ENCODE measurements at regions not wholly inside any gene's neighbourhood (a gene's known extent, or its start where the extent isn't known, plus 50 kb on each side); places are given as distances from the start of the nearest gene placed in this dataset.

DNA sequence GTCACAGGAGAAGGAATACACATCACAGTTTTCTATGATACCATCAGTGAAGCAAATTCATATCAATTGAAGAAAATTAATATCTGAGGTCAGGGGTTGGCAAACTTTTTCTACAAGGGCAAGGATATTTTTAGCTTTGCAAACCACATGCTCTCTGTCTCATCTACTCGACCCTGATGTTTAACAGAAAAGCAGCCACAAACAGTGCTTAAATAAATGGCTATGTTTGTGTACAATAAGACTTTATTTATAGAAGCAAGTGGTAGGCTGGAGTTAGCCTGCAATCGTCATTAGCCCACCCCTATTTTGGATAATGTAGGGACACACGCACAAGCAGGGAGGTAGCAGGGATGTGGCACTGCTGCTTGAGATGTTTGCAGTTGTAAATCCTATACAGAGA, 251.4 kb downstream of the CETN3 start:
- Histone ChIP-seq H3K36me3 (ENCODE audit: control insufficient read depth in 1 of 2, insufficient read depth in 2 of 2, low read length in 2 of 2) (no peaks in the 10 kb centered on the region), H3K27me3 (ENCODE audit: low read depth, low read length) (no peaks in the 10 kb centered on the region), H3K4me1 (ENCODE audit: control insufficient read depth in 1 of 2, insufficient read depth in 2 of 2, low read length in 2 of 2) (no peaks in the 10 kb centered on the region), H3K9me3 (ENCODE audit: control insufficient read depth in 1 of 2, low read length in 2 of 2) (no peaks in the 10 kb centered on the region), H3K4me3 (ENCODE audit: low read depth in 1 of 2, low read length in 2 of 2) (no peak overlapping the region), H3K27ac (ENCODE audit: low read length) (no peak overlapping the region)

GRCh38 chr5:90153031-90153430, 256.5 kb downstream of the CETN3 start:
- no peak overlapping the region for H3K4me3 ChIP-seq (ENCODE audit: low read depth in 1 of 2, low read length in 2 of 2)
- H3K27me3 ChIP-seq (ENCODE audit: low read depth, low read length), result no peaks in the 10 kb centered on the region
- H3K27ac ChIP-seq (ENCODE audit: low read length), result no peak overlapping the region

DNA sequence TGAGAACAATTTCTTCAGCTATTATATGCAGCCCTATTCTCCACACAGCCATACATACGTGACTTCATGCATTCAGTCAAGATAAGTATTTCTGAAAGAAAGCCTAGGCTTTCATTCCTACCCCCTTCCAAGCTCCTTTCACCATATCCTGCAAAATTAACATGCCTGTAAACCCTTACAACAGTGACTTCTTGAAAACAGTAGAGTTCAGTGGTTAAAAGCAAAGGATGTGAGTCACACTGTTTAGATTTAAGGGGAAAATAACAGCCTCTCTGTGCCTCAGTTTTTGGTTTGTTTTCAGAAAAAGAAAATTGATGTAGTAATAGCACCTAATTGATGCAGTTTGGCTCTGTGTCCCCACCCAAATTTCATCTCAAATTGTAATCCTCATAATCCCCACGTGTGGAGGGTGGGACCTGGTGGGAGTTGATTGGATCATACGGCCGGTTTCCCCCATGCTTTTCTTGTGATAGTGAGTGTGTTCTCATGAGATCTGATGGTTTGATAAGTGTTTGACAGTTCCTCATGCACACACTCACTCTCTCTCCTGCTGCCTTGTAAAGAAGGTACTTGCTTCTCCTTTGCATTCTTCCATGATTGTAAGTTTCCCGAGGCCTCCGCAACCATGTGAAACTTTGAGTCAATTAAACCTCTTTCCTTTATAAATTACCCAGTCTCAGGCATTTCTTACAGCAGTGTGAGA, 264.8 kb downstream of the CETN3 start:
- no peaks in the 10 kb centered on the region for H3K9me3 ChIP-seq (ENCODE audit: control insufficient read depth in 1 of 2, low read length in 2 of 2)
- H3K27me3 ChIP-seq (ENCODE audit: low read depth, low read length), result no peaks in the 10 kb centered on the region
- no peak overlapping the region for H3K27ac ChIP-seq (ENCODE audit: low read length)
- H3K4me3 ChIP-seq (ENCODE audit: low read depth in 1 of 2, low read length in 2 of 2), result no peak overlapping the region
- no peaks in the 10 kb centered on the region for H3K4me1 ChIP-seq (ENCODE audit: control insufficient read depth in 1 of 2, insufficient read depth in 2 of 2, low read length in 2 of 2)
- no peaks in the 10 kb centered on the region for H3K36me3 ChIP-seq (ENCODE audit: control insufficient read depth in 1 of 2, insufficient read depth in 2 of 2, low read length in 2 of 2)

More at GRCh38 chr5:90153031-90153430, 256.5 kb downstream of the CETN3 start:
- no peaks in the 10 kb centered on the region for H3K36me3 ChIP-seq (ENCODE audit: control insufficient read depth in 1 of 2, insufficient read depth in 2 of 2, low read length in 2 of 2)
- H3K9me3 ChIP-seq (ENCODE audit: control insufficient read depth in 1 of 2, low read length in 2 of 2), result no peaks in the 10 kb centered on the region
- H3K4me1 ChIP-seq (ENCODE audit: control insufficient read depth in 1 of 2, insufficient read depth in 2 of 2, low read length in 2 of 2), result no peaks in the 10 kb centered on the region

DNA sequence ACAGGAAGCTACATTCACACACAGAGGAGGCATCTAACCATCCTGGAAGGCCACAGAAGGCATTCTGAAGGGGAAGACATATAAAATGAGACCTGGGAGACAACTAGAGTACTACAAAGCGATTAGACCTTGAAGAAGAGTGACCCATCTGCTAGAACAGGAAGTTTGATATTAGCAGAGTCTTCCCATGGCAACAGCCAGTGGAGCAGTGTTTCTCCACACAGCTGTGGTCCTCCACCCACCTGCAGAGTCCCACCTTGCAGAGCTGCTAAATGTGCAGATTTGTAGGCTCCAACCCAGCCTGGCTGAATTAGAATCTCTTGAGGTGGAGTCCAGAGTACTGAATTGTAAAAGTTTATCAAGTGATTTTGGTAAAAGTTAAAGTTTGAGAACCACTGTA, 267.0 kb downstream of the CETN3 start:
- H3K4me1 ChIP-seq (ENCODE audit: control insufficient read depth in 1 of 2, insufficient read depth in 2 of 2, low read length in 2 of 2), result no peaks in the 10 kb centered on the region
- no peak overlapping the region for H3K4me3 ChIP-seq (ENCODE audit: low read depth in 1 of 2, low read length in 2 of 2)
- H3K36me3 ChIP-seq (ENCODE audit: control insufficient read depth in 1 of 2, insufficient read depth in 2 of 2, low read length in 2 of 2), result no peaks in the 10 kb centered on the region
- no peaks in the 10 kb centered on the region for H3K9me3 ChIP-seq (ENCODE audit: control insufficient read depth in 1 of 2, low read length in 2 of 2)
- no peaks in the 10 kb centered on the region for H3K27me3 ChIP-seq (ENCODE audit: low read depth, low read length)
- no peak overlapping the region for H3K27ac ChIP-seq (ENCODE audit: low read length)

GRCh38 chr5:90141984-90142383, 267.6 kb downstream of the CETN3 start:
- no peak overlapping the region for H3K27ac ChIP-seq (ENCODE audit: low read length)
- no peaks in the 10 kb centered on the region for H3K4me1 ChIP-seq (ENCODE audit: control insufficient read depth in 1 of 2, insufficient read depth in 2 of 2, low read length in 2 of 2)
- H3K4me3 ChIP-seq (ENCODE audit: low read depth in 1 of 2, low read length in 2 of 2), result no peak overlapping the region
- no peaks in the 10 kb centered on the region for H3K9me3 ChIP-seq (ENCODE audit: control insufficient read depth in 1 of 2, low read length in 2 of 2)
- no peaks in the 10 kb centered on the region for H3K27me3 ChIP-seq (ENCODE audit: low read depth, low read length)
- no peaks in the 10 kb centered on the region for H3K36me3 ChIP-seq (ENCODE audit: control insufficient read depth in 1 of 2, insufficient read depth in 2 of 2, low read length in 2 of 2)

DNA sequence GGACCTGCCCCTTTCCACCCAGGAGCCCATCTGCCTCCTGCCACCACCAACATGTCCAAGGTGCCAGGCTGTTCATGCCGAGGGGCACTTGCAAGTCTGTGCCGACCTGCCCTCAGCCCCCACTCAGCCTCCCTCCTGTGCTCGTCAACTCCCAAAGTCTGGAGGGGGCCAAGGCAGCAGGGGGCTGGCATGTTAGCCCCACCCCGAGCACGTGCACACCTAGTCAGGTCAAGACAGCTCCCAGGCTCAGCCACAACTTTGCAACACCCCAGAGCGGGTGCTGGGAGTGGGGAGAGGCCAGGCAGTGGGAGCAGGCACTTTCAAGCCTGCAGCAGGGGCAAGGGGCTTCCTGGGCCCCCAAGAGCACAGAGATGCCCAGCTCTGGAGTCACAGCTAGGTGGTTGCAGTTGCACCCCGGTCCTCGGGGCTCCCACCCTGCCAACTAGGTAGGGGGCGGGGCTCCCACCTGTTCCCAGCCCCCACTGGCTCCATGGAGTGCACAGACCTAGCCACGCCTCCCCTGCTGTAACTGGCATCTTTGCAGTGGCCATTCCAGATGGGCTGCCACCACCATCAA, 272.5 kb downstream of the CETN3 start:
- H3K4me3 ChIP-seq (ENCODE audit: low read depth in 1 of 2, low read length in 2 of 2), result no peak overlapping the region

DNA sequence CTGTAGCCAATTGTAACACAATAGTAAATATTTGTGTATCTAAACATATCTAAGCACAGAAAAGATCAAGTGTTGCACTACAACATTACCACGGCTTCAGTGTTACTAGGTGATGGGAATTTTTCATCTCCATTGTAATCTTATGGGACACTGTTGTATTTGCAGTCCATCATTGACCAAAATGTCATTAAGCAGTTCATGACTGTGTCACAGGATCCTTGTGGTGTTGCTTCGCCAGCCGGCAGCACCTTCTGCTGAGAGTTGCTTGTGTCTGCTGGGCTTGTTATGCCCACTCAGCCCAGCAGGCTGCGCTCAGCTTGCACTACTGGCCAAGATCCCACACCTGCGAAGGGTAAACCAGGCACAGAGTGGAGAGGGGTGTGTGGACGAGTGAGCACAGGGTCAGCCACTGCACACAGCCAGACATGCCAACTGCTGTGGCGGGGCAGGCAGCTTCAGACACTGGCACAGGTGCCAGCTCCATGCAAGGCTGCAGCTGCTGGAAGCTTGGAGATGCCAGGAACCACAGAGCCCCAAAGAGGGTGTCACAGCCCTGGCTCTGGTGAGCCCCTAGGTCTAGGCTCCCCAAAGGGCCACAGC, 273.7 kb downstream of the CETN3 start:
- Histone ChIP-seq H3K27me3 (ENCODE audit: low read depth, low read length) (no peaks in the 10 kb centered on the region), H3K4me1 (ENCODE audit: control insufficient read depth in 1 of 2, insufficient read depth in 2 of 2, low read length in 2 of 2) (no peaks in the 10 kb centered on the region), H3K36me3 (ENCODE audit: control insufficient read depth in 1 of 2, insufficient read depth in 2 of 2, low read length in 2 of 2) (no peaks in the 10 kb centered on the region), H3K4me3 (ENCODE audit: low read depth in 1 of 2, low read length in 2 of 2) (no peak overlapping the region), H3K27ac (ENCODE audit: low read length) (no peak overlapping the region), H3K9me3 (ENCODE audit: control insufficient read depth in 1 of 2, low read length in 2 of 2) (no peaks in the 10 kb centered on the region)

More for the DNA sequence above, 272.5 kb downstream of the CETN3 start:
- Histone ChIP-seq H3K4me1 (ENCODE audit: control insufficient read depth in 1 of 2, insufficient read depth in 2 of 2, low read length in 2 of 2) (no peaks in the 10 kb centered on the region), H3K27me3 (ENCODE audit: low read depth, low read length) (no peaks in the 10 kb centered on the region), H3K27ac (ENCODE audit: low read length) (no peak overlapping the region), H3K36me3 (ENCODE audit: control insufficient read depth in 1 of 2, insufficient read depth in 2 of 2, low read length in 2 of 2) (no peaks in the 10 kb centered on the region), H3K9me3 (ENCODE audit: control insufficient read depth in 1 of 2, low read length in 2 of 2) (no peaks in the 10 kb centered on the region)

DNA sequence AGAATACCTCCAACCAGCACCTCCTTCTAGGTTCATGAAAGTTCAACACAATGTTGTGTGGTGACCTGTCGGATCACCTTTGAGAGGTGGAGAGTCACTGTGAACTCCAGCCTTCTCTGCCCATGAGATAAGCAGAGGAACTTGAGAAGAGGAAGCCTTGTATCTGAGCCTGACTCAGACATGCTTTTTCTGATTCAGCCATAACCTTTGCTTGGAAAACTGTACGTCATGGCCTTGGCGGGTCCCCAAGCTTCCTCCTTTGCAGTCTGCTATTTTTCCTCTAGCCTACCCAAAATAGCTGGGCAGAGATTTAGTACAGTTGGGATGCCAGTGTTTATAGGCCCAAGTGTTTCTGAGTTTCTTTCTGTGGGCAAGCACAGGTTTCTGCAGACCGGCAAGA, 274.7 kb downstream of the CETN3 start:
- peak overlapping the region; percentile 4 for H3K27ac ChIP-seq (ENCODE audit: low read length)
- H3K9me3 ChIP-seq (ENCODE audit: control insufficient read depth in 1 of 2, low read length in 2 of 2), result no peaks in the 10 kb centered on the region
- no peak overlapping the region for H3K4me3 ChIP-seq (ENCODE audit: low read depth in 1 of 2, low read length in 2 of 2)
- H3K36me3 ChIP-seq (ENCODE audit: control insufficient read depth in 1 of 2, insufficient read depth in 2 of 2, low read length in 2 of 2), result no peaks in the 10 kb centered on the region
- H3K4me1 ChIP-seq (ENCODE audit: control insufficient read depth in 1 of 2, insufficient read depth in 2 of 2, low read length in 2 of 2), result no peaks in the 10 kb centered on the region
- H3K27me3 ChIP-seq (ENCODE audit: low read depth, low read length), result no peaks in the 10 kb centered on the region

GRCh38 chr5:90134381-90134780, 275.2 kb downstream of the CETN3 start:
- Histone ChIP-seq H3K9me3 (ENCODE audit: control insufficient read depth in 1 of 2, low read length in 2 of 2) (no peaks in the 10 kb centered on the region), H3K27me3 (ENCODE audit: low read depth, low read length) (no peaks in the 10 kb centered on the region), H3K4me1 (ENCODE audit: control insufficient read depth in 1 of 2, insufficient read depth in 2 of 2, low read length in 2 of 2) (no peaks in the 10 kb centered on the region), H3K4me3 (ENCODE audit: low read depth in 1 of 2, low read length in 2 of 2) (no peak overlapping the region), H3K27ac (ENCODE audit: low read length) (peak overlapping the region; percentile 4), H3K36me3 (ENCODE audit: control insufficient read depth in 1 of 2, insufficient read depth in 2 of 2, low read length in 2 of 2) (no peaks in the 10 kb centered on the region)

DNA sequence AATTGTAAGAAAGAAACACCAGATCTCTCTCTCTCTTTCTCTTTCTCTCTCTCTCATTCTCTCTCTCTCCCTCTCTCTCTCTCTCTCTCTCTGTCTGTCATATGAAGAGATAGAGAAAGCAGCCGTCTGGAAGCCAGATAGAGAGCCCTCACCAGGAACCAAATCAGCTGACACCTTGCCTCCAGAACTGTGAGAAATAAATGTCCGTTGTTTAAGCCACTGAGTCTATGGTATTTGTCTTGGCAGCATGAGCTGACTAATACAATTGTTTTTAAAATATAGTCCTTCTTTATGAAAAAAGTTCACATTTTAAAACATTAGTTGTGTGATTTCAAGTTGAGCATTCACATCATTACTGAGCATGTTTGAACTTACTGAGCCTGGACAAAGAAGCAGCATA, 275.6 kb downstream of the CETN3 start:
- Histone ChIP-seq H3K27ac (ENCODE audit: low read length) (no peak overlapping the region), H3K27me3 (ENCODE audit: low read depth, low read length) (no peaks in the 10 kb centered on the region), H3K4me1 (ENCODE audit: control insufficient read depth in 1 of 2, insufficient read depth in 2 of 2, low read length in 2 of 2) (no peaks in the 10 kb centered on the region), H3K36me3 (ENCODE audit: control insufficient read depth in 1 of 2, insufficient read depth in 2 of 2, low read length in 2 of 2) (no peaks in the 10 kb centered on the region), H3K9me3 (ENCODE audit: control insufficient read depth in 1 of 2, low read length in 2 of 2) (no peaks in the 10 kb centered on the region), H3K4me3 (ENCODE audit: low read depth in 1 of 2, low read length in 2 of 2) (no peak overlapping the region)

GRCh38 chr5:90131383-90132133, 278.0 kb downstream of the CETN3 start:
- H3K27ac ChIP-seq (ENCODE audit: low read length), result no peak overlapping the region
- no peaks in the 10 kb centered on the region for H3K36me3 ChIP-seq (ENCODE audit: control insufficient read depth in 1 of 2, insufficient read depth in 2 of 2, low read length in 2 of 2)
- H3K4me1 ChIP-seq (ENCODE audit: control insufficient read depth in 1 of 2, insufficient read depth in 2 of 2, low read length in 2 of 2), result no peaks in the 10 kb centered on the region
- H3K27me3 ChIP-seq (ENCODE audit: low read depth, low read length), result no peaks in the 10 kb centered on the region
- H3K9me3 ChIP-seq (ENCODE audit: control insufficient read depth in 1 of 2, low read length in 2 of 2), result no peaks in the 10 kb centered on the region
- H3K4me3 ChIP-seq (ENCODE audit: low read depth in 1 of 2, low read length in 2 of 2), result no peak overlapping the region

All from muscle layer of duodenum (tissue), 2 donors.